Fibroblast of mammary gland (primary cell): ENCODE measurements at regions not wholly inside any gene's neighbourhood (a gene's known extent, or its start where the extent isn't known, plus 50 kb on each side); places are given as distances from the start of the nearest gene placed in this dataset.

Experiments
- DNase-seq: peaks from one replicate; pipeline ENCODE4 v3.0.0-alpha.2; 2010; ENCODE audit warnings: low read depth
- H3K4me3 ChIP-seq: 2 replicates; pipeline ENCODE4 v1.5.1; 2011; ENCODE audit warnings: low read depth, mild to moderate bottlenecking, low read length, moderate library complexity; ENCODE audit not compliant: control insufficient read depth
- CTCF ChIP-seq: conservative IDR thresholded peaks from 2 replicates; pipeline ENCODE4 v1.5.1; 2011; ENCODE audit warnings: low read depth, low read length, inconsistent platforms; ENCODE audit not compliant: control insufficient read depth, insufficient read depth

GRCh38 chr6:113329942-113330635 is 527.1 kb upstream of the MARCKS start:
- no peak overlapping the region for H3K4me3 ChIP-seq
- no peak for DNase-seq
- no peak for TF ChIP-seq CTCF

- no peak for DNase-seq
- H3K4me3 ChIP-seq: no peak overlapping the region
These were observed 526.6 kb upstream of the MARCKS start for GRCh38 chr6:113330636-113330946.

GRCh38 chr6:113331021-113331420 is 526.1 kb upstream of the MARCKS start:
- TF ChIP-seq CTCF: no peak
- DNase-seq: no peak
- no peak overlapping the region for H3K4me3 ChIP-seq

More at GRCh38 chr6:113330636-113330946, 526.6 kb upstream of the MARCKS start:
- no peak for TF ChIP-seq CTCF

GRCh38 chr6:113338644-113339043 is 518.5 kb upstream of the MARCKS start:
- no peak for DNase-seq
- H3K4me3 ChIP-seq: no peak overlapping the region
- TF ChIP-seq CTCF: no peak

GRCh38 chr6:113339209-113339608 is 517.9 kb upstream of the MARCKS start:
- no peak for TF ChIP-seq CTCF
- DNase-seq: no peak

GRCh38 chr6:113340371-113340770 is 516.8 kb upstream of the MARCKS start:
- H3K4me3 ChIP-seq: no peak overlapping the region
- TF ChIP-seq CTCF: no peak
- DNase-seq: no peak

More at GRCh38 chr6:113339209-113339608, 517.9 kb upstream of the MARCKS start:
- no peak overlapping the region for H3K4me3 ChIP-seq

GRCh38 chr6:113343940-113344339 is 513.2 kb upstream of the MARCKS start:
- no peak overlapping the region for H3K4me3 ChIP-seq
- no peak for TF ChIP-seq CTCF

More at GRCh38 chr6:113343940-113344339, 513.2 kb upstream of the MARCKS start:
- DNase-seq: no peak
